Stimulated activated CD8-positive, alpha-beta memory T cell treated with anti-CD3 and anti-CD28 coated beads, Interleukin-2, amount 100 ng/mL, for 1 hour (primary cell): ENCODE measurements at regions not wholly inside any gene's neighbourhood (a gene's known extent, or its start where the extent isn't known, plus 50 kb on each side); places are given as distances from the start of the nearest gene placed in this dataset.

ENCODE experiments used
- DNase-seq, 2 donors: peaks; one replicate each; pipeline ENCODE4 v3.0.0-alpha.2; 2020; ENCODE audit warnings: low read depth in 2 of 2

GRCh38 chr7:16233517-16233916 lies 187.8 kb downstream of the CRPPA start:
- DNase-seq, result no peak

- DNase-seq, result no peak
Observed at GRCh38 chr7:16232273-16232672, 189.1 kb downstream of the CRPPA start.

DNA sequence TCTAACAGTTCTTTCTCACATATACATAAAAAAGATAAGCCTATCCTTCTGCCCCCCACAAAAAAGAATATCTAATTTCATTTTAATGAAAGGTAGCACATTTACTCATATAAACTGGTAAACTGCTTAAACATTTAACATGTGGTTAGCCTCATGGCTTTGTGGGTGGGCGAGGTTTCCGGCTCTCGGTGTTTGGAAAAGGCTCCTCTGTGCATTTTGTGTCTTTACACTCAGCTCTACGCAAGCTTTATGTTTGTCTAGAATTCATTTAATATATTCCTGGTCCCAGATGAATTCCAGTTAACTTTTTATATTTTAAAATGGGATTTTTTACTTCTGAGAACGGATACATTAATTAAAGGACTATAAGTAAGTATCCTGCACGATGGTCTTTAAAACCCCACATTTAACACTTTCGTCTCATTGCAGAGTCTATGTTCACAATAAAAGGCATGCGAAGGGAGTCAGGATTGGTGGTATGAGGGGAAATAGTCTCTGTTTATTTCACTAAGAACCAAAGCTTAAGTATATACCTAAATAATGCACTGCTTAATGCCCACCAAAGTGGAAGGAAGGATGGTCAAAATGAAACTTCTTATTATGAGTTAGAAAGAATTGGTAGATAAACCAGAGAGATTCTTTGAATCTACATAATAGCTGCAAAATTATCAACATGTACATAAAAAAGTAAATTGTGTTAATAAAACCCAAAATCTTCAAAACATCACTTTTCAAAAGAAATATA lies 197.2 kb downstream of the CRPPA start:
- DNase-seq, result peak; percentile 8 to 12

DNA sequence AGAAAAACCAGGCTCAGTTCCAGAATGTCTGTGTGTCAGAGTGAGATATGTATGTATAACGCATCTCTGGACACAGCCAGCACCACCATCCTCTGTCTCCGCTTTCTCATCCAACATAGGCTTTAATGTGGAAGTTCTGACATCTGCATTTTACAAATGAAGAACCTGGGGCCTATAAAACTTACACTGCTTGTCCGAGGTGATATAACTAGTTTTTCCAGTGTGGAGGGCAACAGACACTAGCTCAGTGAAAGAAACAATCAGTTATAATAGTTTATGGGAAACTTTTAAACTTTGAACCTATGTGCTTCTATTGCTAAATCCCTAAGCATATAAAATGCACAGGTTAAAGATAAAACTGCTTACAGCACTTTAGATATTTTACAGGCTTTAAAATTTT lies 208.7 kb downstream of the CRPPA start:
- DNase-seq, result no peak

DNA sequence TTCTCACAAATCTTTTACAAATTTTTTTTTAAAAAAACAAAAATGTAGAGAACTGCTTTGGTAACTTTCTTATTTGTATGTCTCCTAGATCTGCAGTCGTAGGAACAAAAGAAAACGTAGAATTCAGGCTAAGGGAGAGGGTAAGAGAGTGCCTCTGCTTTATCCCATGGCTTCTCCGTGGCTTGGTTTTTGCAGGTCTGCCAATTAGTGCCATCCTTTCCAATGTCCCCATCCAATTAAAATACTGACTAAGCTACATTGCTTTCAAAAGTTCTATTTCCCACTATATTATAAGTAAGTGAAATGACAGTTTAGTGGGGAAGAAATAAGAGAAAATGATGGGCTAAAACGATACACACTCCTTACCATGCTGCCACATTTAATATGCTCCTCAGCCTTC lies 209.3 kb downstream of the CRPPA start:
- DNase-seq, result no peak

GRCh38 chr7:16211402-16211925 lies 209.9 kb downstream of the CRPPA start:
- DNase-seq, result no peak

- no peak for DNase-seq
Observed at GRCh38 chr7:16210171-16210570, 211.2 kb downstream of the CRPPA start.

DNA sequence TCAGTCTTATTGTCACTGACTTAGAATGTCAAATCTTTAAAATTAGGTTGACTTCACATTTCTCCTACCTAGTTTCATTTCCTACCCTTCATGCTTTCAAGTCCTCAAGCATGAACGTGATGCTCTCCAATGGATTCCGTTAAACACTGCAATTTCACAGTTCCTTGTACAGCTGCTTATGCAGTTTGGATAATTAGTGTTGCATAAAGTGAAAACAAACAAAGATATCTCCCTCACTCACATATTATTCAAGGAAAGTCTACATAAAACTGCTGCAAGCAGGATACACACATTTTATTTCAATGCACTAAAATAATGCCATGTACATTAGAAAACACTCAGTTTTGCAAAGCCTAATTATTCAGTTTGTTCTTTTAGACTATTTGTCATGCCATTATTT lies 214.0 kb downstream of the CRPPA start:
- no peak for DNase-seq

GRCh38 chr7:16205466-16205865 lies 215.9 kb downstream of the CRPPA start:
- no peak for DNase-seq

GRCh38 chr7:16204953-16205352 lies 216.4 kb downstream of the CRPPA start:
- DNase-seq, result no peak

- no peak for DNase-seq
Observed at GRCh38 chr7:16203065-16203464, 218.3 kb downstream of the CRPPA start.

DNA sequence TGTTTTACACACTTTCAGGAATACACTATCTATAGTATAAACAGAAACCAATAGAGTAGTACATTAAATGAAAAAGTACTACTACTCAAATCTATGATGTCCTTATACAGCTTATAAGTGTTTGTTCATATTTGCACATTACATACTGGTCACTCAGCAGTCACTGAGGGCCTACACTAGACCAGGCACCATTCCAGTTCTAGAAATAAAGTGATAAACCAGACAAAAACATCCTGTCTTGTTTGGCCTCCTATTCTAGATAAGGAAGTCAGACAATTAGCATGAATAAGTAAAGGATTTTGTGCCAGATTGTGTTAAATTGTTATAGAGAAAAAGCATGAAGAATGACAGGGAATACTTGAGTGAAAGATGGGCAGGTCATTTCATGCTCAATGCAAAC lies 219.0 kb downstream of the CRPPA start:
- no peak for DNase-seq

GRCh38 chr7:16200591-16200990 lies 220.7 kb downstream of the CRPPA start:
- DNase-seq, result no peak

DNA sequence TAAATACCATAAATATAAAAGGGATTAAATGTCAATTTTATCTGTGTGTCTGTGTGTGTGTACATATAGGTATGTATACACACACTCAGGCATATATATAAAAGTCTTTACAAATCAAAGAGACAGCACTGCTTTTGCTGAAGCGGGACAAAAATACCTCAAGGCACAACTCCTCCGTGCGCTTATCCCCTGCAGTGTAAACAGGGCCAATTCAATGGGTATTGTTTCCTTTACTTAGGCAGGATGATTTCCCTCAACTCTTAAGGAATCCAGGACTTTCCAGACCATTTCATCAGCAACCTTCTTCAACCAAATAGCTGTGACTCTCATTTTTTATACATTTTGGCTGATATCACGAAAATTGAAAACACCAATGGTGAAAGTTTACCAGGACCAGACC lies 227.7 kb downstream of the CRPPA start:
- no peak for DNase-seq

- DNase-seq, result no peak
Observed at GRCh38 chr7:16189026-16189715, 232.2 kb downstream of the CRPPA start.

DNA sequence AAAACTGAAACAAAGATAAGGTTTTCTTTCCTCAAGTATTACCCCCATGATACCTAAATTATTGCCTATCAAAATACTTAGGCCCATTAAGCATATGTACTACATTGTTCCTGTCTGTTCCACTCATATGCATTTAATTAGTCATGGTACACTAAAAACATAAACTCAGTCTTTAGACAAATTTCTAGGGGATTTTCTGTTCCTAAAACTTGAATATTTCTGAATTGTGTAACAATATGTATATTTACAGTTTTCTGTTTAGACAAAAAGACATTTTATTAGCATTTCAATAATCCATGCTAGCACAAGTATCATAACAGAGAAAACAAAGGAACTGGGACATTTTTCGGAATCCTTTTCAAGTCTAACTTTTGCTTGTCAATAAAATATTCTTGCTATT lies 234.2 kb downstream of the CRPPA start:
- no peak for DNase-seq

DNA sequence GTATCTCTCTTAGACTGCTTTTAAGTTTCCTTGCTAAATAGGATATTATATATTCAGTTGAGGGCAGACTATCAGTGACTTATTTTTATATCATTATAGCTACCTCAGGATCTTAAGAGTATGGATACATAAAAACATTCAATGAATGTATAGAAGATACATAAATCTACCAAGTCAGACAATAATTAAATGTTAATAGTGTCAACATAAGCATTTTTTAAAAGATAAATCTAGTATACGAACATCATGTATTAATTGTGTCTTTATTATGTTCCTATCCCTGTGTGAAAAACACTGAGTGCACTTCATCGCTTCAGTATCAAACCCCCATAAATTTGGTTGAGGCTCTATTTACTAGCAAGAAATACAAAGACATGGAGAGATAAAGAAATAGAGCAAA lies 242.8 kb downstream of the CRPPA start:
- DNase-seq, result no peak

- DNase-seq, result no peak
Observed at GRCh38 chr7:16178092-16178491, 243.2 kb downstream of the CRPPA start.

DNA sequence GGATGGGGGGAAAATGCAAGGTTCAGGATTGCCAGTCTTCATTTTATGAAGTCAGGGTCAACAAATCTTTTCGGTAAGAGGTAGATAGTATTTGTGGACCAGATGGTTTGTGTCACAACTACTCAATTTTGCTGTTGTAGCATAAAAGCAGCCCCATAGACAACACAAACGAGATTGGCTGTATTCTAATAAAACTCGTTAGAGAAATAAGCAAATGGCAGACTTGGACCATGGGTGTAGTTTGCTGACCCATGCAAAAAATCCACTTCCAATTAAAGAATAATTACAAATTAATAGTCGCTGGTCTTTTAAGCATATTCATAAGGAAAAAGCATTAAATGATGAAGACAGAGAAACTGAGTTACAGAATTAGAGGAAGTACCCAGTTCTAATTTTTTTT lies 247.1 kb downstream of the CRPPA start:
- DNase-seq, result no peak

- DNase-seq, result no peak
Observed at GRCh38 chr7:16172366-16172765, 249.0 kb downstream of the CRPPA start.

DNA sequence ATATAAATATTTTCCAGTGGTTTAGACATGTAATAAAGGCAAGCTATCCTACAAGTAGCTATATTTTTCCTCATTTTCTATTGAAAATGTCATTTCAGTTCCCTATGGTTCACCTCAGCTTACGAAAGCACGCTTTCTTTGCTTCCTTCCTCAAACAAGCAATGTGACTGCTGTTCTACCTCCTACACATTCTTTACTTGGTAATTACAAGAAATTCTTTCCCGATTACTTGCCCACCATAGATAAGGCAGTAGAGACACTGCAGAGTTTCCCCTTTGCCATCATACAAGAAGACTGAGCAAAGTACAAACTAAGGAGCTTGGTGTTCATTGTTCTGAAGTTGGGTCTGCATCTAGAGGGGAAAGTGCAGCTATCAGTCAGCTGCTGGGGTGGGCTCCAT lies 249.4 kb downstream of the CRPPA start:
- DNase-seq, result no peak

DNA sequence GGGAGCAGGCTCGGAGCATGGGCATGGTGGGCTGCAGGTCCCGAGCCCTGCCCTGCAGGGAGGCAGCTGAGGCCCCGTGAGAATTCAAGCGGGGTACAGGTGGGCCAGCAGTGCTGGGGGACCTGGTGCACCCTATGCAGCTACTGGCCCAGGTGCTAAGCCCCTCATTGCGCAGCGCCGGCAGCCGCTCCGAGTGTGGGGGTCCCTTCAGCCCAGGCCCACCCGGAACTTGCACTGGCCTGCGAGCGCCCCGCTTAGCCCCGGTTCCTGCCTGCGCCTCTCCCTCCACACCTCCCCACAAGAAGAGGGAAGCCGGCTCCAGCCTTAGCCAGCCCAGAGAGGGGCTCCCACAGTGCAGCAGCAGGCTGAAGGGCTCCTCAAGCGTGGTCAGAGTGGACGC lies 250.7 kb downstream of the CRPPA start:
- DNase-seq, result no peak

- DNase-seq, result no peak
Observed at GRCh38 chr7:16169537-16169936, 251.8 kb downstream of the CRPPA start.
